Glomerular endothelial cell (primary cell): ENCODE measurements at regions not wholly inside any gene's neighbourhood (a gene's known extent, or its start where the extent isn't known, plus 50 kb on each side); places are given as distances from the start of the nearest gene placed in this dataset.
"Not testable (repeated sequence)": the region's sequence is repeated elsewhere in the genome, so short reads cannot be mapped to it uniquely, and the experiment has no call there.

Source experiments
- DNase-seq: peaks from one replicate; pipeline ENCODE4 v3.0.0-alpha.2; 2011; ENCODE audit warnings: low read depth, low spot score; ENCODE audit errors: extremely low read depth

DNA sequence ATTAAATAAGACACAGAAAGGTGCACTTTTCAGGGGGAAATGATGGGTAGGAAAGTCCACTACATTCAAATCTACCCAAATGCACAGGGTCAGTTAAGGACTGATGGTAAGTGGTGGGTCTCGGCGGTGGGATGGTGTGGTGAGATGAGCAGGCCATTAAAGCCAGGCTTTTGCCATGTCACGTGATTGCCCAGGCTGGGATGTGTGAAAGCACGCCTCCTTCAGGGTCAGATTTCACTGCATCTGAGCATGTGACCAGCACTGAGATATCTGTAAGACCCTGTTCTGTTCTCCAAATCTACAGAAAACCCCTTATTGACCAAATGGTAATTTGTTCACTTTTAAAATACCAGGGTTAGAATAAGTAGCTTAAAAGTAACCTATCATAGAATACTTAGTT is 301.5 kb downstream of the MEX3B start:
- DNase-seq, result no peak

DNA sequence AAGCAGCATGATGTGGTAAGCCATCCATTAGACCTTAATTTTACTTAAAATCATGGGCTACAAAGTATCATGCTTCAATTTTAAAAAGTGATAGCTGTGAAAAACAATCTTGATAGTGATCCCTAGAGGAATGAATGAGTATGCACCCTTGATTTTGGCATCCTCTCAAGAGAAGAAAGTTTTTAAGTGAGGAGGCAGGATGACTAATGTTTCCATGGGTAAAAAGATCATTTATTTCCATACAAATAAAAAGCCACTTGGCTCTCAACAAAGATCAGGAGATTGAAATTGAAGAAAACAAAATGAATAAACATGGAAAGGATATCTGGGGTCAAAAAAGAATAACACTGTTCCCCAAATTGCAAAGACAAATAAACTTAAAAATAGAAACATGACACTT is 305.4 kb downstream of the MEX3B start:
- DNase-seq, result no peak

DNA sequence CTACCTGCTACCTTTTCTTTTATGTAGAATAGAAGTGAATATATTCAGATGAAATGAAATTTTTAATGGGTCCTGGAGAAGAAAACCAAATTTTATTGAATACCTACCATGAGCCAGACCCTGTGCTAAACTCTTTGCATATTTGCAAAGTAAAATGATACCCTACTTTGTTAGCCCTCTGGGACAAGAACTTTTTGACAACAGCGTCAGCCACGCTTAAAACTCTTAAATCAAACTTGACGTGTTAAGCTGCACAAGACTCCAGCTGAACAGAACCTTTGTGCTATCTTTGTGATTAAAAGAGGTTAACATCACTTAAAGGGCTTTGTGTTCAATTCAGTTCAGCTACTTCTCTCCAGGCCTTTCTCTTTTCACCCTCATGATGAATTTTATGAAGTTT is 316.5 kb downstream of the MEX3B start:
- DNase-seq, result no peak

DNA sequence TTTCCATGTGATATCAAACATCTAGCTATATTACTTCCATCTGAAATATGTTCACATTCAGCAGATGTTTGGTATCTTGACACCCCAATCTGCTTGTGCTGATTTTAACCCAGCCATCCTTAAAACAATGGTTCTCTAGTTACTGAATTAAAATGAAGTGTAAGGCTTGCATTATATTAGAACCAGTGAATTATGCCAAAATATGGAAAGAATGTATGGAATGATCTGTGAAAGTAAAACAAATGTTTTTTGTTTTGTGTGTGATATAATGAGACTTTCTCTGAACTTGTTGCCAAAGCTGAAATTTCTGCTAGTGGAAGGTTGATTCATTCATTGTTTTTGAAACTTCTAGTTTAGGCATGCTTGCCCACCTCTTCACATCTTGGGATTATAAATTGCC is 317.1 kb downstream of the MEX3B start:
- no peak for DNase-seq

DNA sequence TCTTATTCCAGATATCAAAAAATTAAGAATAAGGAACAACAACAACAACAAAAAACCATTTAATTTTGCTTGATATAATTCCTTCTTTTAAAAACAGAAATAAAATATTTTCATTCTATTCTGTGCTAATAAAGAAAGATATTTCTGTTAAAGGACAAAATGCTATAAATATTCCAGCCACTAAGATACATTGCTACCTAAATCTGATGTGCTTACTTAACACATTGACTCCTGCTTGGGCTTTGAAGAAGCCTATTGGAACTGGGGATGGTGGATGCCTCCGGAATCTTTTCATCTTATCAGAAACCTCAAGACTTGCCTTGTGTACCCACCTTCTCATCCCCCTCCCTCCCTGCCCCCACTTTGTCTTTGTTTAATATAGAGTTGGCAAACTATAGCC is 320.2 kb downstream of the MEX3B start:
- DNase-seq, result no peak

DNA sequence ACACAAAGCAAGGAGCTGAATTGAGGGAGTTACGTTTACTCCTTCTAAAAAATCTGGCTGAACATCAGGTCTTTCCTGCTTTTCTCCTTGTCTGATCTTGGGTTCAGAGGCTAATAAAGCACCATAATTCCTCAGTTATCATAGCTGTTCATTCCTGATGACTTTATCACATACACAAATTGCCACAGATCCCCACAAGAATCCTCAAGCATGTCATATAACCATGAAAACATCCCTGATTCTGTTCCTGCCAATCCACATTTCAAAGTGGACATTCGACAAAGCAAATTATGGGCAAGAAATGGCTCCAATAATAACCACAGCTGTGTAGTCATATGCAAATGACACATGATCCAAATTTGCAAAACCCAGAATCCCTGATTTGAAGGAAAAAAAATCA is 321.3 kb downstream of the MEX3B start:
- DNase-seq, result no peak

DNA sequence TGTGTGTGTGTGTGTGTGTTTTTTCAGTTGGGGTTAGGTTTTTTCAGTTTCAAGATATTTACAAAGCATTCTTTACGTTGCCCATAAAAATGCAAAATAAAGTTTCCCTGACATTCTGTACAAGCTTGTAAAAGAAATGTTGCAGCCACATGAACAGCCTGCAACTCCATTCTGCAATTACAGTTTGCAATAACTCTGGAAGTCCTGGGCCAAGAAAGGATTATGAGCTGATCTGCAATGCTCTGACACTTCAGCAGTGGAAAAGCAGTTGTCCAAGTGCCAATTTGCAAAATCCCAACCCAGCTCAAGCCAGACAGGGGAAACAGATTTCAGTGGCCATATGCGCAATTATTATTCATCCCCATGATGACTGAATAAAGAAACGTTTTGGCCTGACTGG is 322.1 kb downstream of the MEX3B start:
- DNase-seq, result no peak

DNA sequence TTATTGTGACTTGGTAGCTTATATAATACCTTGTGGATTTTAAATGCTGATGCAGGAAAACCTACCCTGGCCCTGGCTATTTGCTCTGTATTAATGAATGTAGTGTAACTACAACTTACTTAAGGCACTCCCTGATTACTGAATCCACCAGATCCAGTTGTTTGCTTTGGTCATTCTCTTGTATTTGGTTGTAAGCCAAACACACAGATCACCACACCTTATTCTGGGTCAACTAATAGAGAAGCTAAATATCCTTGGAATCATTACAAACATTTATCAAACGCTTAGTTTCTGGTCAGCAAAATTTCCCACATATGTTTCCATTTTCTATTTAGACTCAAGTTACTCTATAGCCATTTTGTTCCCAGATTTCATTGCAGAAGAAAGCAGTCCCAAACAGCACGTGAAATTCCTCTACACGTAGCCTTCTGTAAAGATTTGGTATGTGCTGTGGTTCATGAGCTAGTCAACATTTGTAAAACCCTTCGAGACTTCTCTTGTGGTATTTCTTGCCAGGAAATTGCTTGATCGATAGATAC is 322.6 kb downstream of the MEX3B start:
- no peak for DNase-seq

DNA sequence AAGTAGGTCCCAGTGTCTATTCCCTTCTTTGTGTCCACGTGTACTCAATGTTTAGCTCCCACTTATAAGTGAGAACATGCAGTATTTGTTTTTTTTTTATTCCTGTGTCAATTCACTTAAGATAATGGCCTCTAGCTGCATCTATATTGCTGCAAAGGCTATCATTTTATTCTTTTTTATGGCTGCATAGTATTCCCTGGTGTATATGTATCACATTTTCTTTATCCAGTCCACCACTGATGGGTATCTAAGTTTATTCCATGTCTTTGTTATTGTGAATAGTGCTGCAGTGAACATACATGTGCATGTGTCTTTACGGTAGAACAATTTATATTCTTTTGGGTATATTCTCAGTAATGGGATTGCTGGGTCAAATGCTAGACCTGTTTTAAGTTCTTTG is 329.4 kb downstream of the MEX3B start:
- DNase-seq, result not testable (repeated sequence)

DNA sequence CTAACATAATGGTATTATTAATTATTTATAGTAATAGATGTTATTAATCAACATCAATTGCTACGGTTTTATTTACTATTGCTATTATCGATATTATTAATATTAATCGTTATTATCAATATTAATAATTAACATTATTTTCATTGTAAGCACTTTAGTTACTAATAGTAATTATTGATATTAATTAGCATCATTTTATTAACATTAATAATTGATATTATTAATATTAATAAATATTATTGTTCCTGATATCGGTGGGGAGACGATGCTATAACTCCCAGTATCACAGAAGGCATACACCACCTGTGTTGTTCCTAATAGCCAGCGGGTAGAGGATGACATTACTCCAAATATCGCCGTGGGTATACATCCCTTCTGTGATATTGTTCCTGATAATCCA is 335.5 kb downstream of the MEX3B start:
- DNase-seq, result no peak

DNA sequence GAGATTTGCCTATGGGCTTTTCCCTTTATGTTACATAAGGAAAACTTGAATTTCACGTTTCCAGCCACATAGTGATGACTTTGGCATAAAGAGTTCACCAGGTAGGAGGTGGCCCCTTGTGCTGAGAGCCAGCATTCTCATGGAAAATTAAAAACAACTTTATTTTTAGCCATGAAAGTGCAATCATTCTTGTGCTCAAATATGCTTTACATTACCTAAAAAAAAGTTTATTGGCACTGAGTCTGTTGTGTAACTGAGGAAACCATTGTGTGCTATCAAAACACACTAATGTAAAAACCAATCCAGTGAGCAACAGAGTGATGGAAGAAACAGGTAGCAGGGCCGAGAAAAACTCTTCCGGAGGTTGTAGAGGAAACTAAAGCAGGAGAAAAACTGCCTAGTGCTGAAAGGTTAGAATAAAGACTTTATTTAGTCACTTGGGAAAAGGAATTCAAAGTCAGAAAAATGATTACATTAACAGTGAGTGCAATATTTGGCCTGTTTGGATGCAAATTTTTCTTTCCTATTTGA is 332.9 kb upstream of the TMC3 start:
- DNase-seq, result not testable (repeated sequence)

DNA sequence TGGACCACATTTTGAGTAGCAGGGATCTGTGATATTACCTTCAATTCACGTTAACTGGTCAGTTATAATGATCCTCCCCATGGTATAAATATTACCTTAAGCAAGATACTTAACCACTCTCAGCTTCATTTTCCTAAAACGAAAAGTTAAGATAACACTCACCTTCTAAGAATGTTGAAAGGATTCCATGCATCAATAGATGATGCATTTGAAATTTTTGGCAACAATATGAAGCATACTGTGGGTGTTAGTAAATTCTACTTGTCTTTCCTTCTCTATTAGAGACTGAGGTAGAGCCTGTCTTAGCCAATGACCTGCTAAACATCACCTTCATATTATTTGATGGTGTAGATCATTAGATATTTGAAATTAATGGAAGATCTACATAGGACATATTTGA is 331.7 kb upstream of the TMC3 start:
- not testable (repeated sequence) for DNase-seq

DNA sequence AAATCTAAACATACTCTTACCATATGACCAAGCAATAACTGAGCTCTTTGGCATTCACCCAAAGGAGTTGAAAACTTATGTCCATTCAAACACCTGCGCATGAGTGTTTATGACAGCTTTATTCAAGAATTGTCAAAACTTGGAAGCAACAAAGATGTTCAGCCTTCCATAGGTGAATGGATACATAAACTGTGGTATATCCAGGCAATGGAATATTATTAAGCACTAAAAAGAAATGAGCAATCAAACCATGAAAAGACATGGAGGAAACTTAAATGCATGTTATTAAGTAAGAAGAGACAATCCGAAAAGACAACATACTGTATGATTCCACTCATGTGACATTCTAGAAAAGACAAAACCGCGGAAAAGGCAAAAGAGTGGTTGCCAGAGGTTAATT is 312.0 kb upstream of the TMC3 start:
- DNase-seq, result no peak

DNA sequence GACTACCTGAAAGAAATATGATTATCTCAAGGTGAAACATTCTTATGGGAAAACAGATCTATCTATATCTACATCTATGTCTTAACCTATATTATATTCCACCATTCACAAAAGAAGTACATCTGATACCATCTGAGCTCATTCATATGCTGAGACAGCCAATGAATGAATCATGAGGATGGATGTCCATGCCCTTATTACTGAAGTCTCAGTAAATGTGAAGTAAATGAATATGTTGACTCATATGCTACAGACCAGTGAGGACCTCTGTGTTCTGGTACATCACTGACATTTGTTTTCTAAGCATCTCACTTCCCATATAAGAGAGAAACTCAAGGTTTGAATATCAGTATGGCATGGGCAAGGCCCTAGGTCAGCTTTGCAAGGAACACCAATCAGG is 311.2 kb upstream of the TMC3 start:
- no peak for DNase-seq

DNA sequence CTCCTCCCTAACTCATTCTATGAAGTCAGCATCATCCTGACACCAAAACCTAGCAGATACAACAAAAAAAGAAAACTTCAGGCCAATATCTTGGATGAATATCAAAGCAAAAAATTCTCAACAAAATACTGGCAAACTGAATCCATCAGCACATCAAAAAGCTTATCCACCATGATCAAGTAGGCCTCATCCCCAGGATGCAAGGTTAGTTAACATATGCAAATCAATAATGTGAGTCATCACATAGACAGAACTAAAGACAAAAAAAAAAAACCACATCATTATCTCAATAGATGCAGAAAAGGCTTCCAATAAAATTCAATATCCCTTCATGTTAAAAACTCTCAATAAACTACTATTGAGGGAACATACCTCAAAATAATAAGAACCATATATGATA is 306.8 kb upstream of the TMC3 start:
- no peak for DNase-seq

DNA sequence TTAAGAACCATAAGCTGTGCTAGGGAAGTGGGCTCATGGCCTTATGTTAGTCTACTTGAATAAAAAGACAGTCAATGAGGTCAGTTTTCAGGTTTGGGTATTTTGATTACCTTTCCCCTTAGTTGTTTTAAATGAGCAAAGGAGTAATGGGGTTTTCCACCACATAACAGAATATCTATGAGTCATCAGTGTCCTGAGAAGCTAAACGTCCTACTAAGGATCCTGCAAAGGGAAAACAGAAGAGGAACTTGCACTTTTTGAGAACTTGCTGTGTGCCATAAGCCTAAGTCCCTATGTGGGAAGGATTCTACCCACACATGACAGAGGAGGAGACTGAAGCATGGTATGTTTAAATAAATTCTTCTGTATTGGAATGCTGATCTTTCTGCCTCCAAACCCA is 292.8 kb upstream of the TMC3 start:
- DNase-seq, result no peak

DNA sequence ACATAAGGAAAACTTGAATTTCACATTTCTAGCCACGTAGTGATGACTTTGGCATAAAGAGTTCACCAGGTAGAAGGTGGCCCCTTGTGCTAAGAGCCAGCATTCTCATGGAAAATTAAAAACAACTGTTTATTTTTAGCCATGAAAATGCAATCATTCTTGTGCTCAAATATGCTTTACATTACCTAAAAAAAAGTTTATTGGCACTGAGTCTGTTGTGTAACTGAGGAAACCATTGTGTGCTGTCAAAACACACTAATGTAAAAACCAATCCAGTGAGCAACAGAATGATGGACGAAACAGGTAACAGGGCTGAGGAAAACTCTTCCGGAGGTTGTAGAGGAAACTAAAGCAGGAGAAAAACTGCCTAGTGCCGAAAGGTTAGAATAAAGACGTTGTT is 287.0 kb upstream of the TMC3 start:
- no peak for DNase-seq

DNA sequence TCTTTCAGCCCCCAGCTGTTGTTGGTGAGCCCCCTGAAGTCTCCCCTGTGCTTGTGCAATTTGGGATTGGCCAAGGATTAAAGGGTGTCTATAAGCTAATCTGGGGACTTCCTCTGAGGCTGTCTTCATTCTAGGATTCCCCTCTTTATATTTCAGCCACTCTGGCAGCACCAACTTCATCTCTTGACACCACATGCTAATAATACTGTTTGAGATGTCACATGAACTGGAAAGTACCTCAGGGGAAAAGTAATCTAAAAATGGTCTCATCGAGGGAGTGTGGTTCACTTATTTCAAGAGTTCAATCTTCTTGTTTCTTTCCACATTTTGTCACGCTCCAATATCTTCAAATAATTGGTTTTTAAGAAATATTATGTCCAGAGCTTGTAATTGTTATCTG is 279.2 kb upstream of the TMC3 start:
- DNase-seq, result no peak

DNA sequence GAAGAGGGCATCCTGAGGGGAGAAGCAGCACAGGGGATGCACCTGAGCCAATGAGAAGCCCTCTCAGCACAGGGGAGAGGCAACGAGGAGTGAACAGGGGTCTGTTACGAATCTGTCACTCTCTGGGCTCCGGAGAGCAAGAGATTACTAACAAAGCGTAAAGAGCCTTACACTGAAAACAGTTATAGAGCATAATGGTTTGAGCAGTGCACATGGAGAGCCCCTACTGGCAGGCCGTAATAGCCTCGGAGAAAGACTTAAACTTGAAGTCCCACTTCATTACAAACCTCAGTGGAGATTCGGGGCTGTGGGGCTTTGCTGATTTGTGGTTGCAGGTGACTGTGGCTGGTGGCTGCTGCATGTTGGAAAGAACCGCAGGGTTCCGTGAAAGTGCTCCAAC is 271.5 kb upstream of the TMC3 start:
- no peak for DNase-seq

DNA sequence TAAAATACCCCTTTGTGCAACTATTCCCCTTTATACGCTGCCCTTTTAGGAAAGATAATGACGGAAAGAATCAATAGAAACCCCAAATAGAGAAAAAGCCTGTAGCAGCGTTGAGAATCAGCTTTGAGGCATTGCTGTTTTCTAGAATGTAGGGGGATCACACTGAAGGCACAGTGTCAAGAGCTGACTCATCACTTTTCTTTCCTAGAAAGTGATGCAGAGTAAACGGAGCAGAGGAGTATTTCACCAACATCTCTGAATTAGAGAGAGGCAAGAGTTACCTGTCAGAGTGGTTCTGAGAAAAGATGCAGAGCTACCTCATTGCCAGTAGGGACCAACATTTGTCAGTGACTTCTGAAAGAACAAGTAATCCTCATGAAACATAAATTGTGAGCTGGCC is 269.8 kb upstream of the TMC3 start:
- no peak for DNase-seq

DNA sequence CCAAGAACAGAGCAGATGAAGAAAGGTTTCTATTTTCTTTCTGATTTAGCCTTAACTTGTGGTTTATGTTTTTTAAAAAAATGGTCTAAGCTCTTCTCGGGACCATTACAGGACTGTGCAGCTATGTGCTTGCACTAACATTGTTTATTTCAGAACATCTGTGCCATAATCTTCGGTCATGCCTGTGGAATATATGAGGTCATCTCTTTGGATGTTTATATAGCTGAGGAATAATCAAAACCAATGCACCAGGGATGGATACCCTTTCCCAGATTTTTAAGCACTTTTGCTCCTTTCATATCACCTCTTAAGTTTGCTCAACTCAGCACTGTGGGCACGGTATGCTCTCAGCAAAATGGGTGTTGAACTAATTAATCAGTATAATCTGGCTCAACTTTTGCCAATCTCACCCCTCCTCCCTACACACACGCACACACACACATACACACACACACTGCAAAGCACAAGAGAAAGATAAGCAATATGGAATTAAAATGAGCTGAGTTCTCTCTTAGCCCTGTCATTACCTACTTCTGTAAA is 268.5 kb upstream of the TMC3 start:
- no peak for DNase-seq

DNA sequence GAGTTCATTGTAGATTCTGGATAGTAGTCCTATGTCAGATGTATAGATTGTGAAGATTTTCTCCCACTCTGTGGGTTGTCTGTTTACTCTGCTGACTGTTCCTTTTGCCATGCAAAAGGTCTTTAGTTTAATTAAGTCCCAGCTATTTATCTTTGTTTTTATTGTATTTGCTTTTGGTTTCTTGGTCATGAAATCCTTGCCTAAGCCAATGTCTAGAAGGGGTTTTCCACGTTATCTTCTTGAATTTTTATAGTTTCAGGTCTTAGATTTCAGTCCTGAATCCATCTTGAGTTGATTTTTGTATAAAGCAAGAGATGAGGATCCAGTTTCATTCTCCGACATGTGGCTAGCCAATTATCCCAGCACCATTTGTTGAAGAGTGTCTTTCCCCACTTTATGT is 262.1 kb upstream of the TMC3 start:
- DNase-seq, result not testable (repeated sequence)

DNA sequence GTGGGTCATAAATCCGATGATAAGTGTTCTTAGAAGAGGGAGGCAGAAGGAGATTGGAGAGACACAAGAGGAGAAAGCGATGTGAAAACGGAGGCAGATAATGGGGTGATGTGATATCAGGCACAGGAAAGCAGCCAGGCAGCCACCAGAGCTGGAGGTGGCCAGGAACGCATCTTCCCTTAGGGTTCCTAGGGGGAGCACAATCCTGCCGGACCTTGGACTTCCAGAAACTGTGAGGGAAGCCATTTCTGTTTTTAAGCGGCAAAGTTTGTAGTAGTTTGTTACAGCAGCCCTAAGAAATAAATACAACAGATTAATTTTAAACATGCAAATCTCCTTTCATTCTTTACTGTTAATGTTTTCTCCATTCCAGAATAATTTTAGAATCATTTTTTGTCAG is 259.9 kb upstream of the TMC3 start:
- no peak for DNase-seq
